DMS79 (cell line): ENCODE measurements at regions not wholly inside any gene's neighbourhood (a gene's known extent, or its start where the extent isn't known, plus 50 kb on each side); places are given as distances from the start of the nearest gene placed in this dataset.
"Not testable (repeated sequence)": the region's sequence is repeated elsewhere in the genome, so short reads cannot be mapped to it uniquely, and the experiment has no call there.

Experiments
- DNase-seq: peaks from one replicate; lab custom pipeline; 2025; lab: John Stamatoyannopoulos, UW

DNA sequence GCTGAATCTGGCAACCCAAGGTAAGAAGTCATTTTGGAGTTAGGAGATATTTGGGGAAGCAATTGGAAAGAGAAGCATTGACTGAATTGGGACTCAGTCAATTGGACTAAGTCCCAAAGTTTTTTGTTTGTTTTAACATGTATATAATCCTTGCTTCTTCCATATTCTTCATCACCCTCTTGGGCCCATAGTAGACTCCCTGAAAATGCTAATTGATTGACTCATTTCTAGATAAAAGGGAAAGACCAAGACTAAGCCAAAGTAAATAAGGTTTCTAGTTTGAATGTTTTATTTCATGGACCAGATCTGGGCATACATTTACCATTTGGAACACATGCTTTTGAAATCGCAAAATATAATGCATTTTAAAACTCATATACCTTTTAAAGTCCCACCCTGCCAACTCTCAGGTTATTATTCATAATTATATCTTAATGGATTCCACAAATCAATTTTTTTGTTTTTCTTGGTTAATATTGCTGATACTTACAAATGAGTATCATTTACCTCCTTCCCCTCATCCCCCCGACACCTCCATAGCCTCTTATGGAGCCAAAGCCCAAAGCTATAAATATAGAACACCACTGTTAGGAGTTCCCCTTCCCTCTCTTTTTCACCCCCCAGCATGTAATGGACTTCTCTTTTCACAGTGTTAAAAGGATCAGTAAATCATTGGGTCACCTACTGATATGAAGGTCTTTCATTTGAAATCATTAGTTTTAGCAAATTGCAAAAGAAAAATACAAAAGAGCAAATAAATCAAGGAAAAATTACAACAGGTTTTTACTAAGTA, 674.0 kb upstream of the SOX9 start:
- DNase-seq: no peak

DNA sequence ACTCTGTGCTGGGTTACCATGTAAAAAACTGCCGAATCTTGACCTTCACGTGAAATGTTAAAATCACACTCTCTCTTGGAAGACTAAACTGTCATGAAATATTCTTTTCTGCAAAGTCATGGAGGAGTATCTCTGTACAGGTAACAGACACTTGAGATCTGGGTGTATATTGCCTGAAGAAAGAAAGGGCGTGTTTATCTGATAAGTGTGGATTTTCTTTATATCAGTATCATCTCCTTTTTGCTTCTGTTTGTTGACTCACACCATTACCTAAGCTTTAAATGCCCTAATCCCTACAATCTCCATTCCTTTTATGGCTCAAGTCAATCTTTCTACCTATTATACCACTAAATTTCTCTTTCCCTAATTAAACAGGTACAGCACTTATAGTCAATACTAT, 673.2 kb upstream of the SOX9 start:
- no peak for DNase-seq

DNA sequence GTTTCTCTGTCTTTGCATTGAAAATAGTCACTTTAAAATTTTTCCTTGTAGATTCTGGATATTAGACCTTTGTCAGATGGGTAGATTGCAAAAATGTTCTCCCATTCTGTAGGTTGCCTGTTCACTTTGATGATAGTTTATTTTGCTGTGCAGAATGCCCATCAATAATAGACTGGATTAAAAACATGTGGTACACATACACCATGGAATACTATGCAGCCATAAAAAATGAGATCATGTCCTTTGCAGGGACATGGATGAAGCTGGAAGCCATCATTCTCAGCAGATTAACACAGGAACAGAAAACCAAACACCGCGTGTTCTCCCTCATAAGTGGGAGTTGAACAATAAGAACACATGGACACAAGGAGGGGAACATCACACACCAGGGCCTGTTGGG, 670.2 kb upstream of the SOX9 start:
- not testable (repeated sequence) for DNase-seq

DNA sequence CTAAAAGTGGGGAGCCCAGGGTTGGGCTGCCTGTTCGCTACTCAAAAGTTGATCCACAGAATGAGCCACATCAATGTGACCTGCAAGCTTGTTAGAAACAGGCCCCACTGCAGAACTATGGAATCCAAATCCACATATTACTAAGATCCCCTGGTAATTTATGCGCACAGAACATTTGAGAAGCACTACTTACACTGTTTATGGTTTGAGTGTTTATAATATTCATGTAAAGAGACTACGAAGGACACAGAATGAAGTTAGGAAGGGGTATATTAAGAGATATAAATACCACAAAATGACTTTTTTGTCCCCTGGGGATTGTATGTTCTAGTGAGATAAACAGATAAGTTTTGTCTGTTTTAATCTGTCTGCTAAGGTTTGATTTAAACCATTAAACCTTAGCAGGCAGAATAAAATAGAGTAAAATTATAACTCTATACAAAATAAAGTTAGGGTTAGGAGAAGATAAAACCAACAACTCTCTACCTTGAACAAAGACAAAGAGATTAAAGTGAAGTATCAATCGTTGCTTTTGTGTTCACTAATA, 666.9 kb upstream of the SOX9 start:
- DNase-seq: no peak

DNA sequence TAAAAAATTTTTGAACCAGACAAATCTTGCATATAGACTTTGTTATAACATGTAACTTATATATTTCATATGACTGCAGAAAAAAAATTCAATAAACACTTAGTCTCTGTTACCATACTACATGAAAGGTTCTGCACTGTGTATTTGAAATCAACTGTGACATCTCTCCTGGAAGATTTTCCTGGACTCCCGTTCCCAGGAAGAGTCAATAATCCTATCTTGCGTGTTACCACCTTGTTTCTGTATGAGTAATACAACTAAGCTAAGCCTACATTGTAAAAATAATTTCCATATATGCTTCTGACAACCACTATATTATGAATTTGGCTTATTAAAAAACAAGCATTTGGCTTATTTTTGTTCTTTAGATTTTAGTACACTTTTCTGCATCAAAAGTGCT, 665.6 kb upstream of the SOX9 start:
- no peak for DNase-seq

DNA sequence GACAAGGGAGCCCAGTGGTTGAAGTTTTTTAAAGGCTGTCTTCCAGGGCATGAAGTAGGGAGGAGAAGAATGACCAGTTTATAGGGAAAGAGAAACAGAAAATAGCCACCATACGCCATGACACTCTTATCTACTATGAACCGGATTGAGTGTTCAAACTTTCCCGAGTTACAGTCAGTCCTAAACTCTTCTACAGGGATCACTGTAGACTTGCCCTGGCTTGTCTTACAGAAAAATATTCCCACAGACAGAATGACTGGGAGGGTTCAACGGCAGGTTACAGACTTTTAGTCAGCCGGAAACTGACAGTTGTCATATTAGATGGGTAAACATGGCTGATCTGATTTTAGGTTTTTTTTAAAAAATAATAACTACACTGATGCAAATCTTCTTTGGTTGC, 662.5 kb upstream of the SOX9 start:
- no peak for DNase-seq

DNA sequence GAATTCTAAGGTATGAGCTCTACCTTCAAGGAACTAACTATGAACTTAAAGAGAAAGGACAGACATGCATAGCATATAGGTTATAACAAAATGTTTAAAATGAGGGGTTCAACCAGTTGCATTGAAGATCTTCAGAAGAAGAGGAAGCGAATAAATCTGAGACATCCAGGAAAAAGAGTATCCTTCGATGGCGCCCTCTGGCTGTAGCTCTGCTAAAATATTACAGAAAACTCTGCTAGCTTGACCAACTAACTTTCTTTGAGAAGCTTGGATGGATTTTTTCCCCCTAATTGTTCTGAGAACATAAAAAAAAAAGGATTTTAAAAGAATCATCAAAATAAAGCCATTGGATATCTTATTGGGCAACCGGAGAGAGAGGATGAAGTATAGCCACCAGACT, 659.9 kb upstream of the SOX9 start:
- DNase-seq: no peak

DNA sequence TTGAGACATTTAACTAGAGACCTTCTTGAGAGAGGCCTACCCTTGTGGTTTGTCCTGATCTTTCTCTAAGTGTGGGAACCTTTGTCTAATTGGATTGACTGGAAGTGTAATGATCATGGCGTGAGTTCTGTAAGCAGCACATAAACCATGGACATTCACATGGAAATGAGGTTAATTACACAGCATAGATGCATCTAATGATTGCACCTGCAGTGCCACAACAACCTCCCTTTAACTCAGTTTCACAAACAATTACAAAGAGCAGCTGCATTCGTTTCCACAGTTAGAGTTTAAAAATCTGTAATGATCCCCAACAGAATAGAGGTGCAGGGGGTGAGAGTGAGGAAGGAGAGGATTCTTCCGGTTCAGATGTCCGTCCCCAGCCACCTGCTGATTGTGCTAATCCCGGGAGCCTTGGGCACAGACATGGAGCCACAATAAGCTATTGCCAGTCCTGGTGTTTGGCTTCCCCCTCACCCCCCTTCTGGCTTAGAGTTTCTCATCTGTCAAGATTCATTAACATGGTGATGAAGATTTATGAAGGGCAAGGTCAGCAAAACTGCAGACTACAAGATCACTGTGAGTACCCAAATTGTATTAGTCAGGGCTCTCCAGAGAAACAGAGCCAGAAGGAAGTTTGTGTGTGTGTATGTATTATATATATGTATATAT, 659.2 kb upstream of the SOX9 start:
- DNase-seq: no peak

DNA sequence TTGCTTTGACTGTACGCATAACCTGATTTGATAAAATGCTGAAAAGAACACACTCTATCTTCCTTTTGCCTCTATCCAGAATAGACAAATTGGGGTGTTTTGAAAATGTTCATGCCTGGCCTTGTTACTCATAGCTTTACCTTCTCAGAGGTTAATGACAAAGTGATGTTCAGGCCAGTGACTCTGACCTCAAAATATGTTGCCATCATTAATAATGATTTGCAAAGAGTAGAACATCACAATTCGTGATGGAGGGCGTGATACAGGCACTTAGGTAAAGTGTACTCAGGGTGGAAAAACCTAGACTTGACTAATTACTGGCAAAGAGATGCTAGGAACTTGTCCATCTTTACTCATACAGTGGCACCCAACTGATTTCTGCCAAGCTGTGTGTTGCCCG, 656.6 kb upstream of the SOX9 start:
- no peak for DNase-seq

DNA sequence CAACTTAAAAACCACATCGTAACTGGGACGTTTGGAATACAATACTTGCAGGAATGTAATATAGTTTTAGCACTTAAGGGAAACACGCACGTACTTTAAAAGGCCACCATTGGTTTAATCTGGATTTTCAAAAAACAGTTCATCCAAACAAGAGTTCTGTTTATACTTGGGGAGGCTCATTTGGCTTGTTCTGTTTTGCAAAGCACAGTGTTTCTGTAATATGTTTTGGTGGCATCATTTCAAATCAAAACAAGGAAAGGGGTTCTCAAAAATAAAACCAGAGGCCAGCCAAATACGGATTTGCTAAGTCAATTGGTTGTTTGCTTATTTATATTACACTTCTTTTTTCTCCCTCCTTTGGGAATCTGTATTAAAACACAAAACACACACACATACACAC, 656.1 kb upstream of the SOX9 start:
- no peak for DNase-seq

DNA sequence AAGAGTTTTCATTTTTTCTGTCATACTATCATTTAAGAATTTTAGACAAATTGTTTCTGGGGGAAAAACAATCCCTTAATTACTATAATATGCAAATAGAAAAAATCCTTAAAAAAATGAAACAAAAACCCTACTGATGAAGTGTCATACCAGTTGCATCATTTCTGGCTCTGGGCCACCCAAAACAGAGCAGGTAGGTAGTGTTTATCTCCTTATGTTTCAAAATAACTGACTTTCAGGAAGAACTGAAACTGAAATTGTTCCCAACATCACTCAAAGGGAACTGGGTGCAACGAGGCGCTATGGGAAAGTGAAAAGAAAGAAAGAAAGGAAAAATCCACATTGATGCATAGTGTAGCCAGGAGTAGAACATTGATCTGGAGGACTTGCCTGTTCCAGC, 653.1 kb upstream of the SOX9 start:
- no peak for DNase-seq

DNA sequence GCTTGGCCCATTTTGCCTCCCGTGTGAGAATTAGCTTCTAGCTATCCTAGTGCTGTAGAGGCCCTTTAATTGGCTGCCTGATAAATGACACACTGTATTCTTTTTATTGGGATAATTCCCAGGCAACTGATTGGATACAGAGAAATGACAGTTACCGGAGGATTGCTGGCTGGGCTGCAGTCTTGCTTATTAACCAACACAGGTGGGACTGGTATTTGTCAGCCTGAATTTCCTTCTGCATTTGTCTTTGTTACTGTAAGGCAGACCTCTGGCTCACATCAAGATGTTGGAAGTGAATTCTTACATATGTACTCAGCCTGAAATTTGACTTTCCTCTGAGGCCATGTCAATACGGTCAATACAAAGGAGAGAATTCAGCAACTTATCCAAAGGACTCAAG, 650.8 kb upstream of the SOX9 start:
- no peak for DNase-seq

DNA sequence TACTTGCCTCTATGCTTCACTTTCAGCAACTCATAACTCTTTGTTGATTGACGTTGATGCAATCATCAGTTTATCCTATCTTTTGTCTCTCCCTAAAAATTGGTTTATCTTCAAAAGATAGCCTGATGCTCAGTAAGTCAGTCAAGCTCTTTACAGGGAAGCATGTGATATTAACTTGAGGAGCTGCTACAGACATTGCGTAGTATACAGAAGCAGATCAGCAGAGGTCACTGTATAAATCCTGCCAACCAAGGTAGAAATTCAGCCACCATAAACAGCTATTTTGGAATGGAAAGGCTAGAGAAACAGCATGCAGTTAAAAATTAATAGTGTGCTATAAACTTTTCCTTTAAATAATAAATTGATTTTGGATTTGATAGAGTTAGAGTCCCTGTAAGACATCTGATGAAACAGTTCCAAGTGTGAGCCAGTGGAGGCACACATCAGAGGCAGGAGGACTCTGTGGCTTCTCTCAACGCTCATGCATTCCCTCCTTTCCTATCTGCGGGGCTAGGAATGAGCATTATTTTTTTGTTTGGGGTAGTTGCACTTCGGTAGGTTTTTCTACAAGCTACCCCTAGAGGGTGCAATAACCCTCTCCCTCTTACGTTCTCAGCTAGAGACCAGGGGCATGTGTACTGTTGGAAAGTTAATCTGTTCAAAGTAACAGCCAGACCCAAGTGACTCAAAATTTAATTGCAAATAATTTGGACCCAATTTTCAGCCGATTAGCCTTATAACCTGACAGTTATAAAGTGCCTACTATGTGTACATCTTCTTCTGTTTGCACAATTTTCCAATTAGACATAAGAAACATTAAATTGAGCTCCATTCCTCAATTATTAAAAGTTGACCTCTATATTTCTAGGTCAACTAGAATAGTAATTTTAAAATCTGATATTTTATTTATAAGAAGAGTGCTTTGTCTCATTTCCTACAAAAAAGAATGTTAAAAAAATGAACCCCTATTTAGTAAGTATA, 647.7 kb upstream of the SOX9 start:
- no peak for DNase-seq

DNA sequence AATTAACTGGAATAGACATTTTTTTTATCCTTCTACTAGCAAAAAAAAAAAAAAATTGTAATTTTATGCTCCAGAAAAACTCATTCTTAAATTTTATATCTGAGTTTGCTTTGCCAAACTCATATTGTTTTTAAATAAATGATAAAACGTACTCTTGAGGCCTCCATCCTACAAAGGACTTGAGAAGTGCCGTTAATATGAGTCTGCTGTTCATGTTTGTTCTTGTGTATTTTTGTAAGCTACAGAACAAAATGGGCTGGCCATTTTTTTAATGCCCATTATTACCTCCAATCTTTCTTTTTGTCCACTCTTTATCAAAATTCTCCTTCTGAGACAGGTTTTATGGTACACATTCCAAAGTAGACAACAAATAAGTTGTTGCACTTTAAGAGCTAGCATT, 643.5 kb upstream of the SOX9 start:
- DNase-seq: no peak

DNA sequence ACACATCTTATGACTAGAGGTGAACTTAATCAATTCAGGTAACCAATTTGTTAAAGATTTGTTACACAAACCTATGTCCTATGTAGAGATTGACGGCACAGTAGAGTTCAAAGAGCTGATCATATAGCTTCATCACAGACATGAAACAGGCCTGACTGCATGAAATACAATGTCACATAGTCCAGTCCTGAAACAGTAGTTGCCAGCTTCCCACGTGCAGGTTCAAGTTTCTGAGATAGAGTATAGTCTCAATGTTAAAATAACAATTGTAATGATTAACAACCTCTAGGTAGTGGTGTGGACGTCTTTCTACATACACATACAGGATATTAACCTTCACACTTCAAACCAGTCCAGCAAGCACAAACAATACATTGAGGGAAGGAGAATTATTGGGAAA, 640.7 kb upstream of the SOX9 start:
- DNase-seq: no peak

DNA sequence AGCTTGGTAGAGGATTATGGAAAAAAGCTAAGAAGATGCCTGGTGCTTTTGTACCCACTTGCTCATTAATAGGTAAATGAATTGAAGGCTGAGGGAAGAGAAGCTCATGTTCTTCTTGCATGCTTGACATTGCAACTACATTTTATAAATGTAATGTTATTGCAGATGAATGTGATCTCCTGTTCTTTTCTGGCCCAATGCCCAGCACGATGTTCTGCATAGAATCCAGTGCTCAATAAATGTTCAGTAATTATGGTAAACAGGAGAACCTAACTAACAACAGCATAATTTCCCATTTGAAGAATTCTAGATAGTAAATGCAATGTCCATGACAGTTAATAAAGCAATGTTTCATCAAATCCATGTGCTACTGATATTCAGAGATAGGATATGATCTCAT, 638.2 kb upstream of the SOX9 start:
- DNase-seq: no peak

DNA sequence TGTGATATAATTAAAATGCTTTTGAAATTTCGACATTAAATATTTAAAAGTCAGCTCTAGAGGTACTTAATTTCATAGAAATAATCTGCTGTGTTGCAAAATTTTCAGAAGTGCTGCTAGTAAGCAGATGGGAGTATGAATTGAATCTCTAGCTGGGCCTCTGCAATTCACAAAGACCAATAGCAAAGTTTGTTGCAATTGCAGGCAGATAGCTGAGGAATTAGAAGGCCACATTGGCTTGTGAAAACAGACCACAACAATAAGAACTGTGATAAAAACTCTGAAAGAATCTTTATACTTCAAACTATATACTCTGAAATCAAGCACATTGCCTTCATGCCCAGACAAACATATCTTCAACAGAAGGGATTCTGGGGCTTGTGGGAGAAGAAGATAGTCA, 636.3 kb upstream of the SOX9 start:
- no peak for DNase-seq

DNA sequence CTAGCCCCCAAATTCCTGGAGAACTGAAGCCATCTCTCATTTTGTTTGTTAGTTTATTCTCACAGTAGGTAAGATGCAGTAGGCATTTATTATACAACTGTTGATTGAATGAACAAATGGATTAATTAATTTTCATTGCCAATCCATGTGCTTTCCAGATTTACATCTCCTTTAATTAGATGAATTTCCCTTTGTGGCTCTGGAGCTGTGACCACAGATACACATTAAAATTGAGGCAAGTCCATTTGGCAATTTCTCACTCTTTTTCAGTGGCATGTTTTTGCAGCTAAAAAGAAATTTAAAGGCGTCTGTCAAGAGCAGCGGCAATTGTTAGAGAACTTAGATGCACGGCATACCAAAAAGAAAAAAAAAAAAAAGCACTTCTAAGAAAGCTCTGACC, 635.4 kb upstream of the SOX9 start:
- no peak for DNase-seq

DNA sequence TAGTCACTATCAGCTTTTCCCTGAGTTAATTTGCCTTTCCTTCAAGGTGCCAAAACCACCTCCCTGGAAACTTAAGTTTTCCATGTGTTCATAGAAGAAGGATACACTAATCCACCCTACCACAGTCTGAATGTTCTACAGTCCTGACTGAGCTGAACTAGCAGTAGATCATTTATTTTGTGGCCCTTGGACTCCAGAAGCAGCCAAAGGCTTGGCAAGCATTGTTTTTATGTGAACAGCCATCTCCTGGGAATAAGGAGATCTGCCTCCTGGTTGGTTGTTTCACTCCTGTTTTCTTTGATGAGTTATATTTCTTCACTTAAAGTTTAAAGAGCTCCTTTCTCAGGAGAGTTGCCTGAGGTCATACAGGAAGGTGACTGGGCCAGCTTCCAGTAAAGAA, 634.6 kb upstream of the SOX9 start:
- DNase-seq: no peak

DNA sequence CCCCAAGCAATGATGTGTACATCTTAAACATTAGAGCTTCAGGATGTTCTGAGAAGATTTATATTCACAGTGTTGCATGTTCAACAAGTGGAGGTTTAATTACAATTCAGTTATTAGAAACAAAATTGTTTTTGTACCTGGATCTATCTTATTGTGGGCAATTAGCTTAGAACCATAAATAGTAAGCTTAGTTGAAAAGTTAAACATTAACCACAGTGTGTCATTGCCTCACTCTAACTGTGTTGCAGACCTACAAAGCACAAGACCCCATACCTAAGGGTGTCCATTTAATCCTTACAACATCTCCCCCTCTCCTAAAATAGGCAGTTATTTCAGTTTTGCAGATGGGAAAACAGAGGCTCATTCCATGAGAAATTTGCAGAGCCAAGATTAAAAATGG, 632.0 kb upstream of the SOX9 start:
- no peak for DNase-seq

DNA sequence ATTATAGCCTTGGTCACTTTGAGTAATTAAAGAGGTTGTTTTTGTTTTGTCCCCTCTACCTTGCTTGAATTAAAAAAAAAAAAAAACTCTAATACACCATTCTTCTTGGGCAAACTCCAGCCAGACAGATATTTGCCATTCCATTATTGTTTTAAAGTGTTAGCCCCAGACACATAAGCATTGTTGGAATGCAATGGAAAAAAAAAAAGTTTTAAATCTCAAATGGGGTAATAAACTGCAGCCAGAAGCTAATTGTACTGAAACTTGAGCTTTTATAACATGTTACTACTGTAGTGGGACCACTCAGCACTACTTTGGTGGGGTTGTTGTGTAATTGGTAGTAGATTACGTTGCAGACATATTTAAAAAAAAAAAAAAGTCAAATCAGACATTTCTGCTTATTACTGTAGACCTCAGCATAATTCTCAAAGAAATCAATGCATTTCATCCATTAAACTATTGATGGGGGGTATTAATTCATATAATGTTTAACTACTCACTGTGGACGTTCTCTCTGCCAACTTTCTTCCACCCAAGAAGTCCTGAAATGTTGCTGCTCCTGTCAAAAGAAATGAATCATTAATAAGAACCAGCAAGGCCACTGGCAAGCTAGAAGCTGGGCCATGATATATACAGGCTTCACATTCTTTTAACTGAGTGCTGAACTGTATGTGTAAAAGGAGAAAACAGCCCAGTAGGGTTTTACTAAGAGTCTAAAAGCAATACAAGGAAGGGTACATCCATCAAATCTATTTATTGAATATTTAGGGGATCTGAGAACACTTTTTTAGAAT, 626.6 kb upstream of the SOX9 start:
- no peak for DNase-seq

DNA sequence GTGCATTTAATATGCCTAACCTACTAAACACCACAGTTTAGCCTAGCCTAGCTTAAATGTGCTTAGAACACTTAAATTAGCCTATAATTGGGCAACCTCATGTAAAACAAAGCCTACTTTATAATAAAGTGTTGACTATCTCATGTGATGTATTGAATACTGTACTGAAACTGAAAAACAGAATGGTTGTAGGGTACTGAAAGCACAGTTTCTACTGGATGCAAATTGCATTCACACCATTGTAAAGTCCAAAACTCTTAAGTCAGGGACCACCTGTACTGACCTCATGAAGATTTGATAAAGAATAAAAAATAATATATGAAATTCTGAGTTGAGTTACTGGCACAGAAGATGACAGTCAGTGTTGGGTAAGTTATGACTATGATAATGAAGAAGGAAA, 625.4 kb upstream of the SOX9 start:
- DNase-seq: no peak
